Fibroblast of pulmonary artery (primary cell): ENCODE measurements at regions not wholly inside any gene's neighbourhood (a gene's known extent, or its start where the extent isn't known, plus 50 kb on each side); places are given as distances from the start of the nearest gene placed in this dataset.
"Not testable (repeated sequence)": the region's sequence is repeated elsewhere in the genome, so short reads cannot be mapped to it uniquely, and the experiment has no call there.

Experiments used
- DNase-seq: peaks from one replicate; pipeline ENCODE4 v3.0.0-alpha.2; 2010; ENCODE audit warnings: low read depth
- H3K4me3 ChIP-seq: replicated peaks from 2 replicates; pipeline ENCODE4 v1.5.1; 2011; ENCODE audit warnings: low read depth, mild to moderate bottlenecking, control low read depth, low read length, moderate library complexity
- CTCF ChIP-seq: IDR thresholded peaks from 2 replicates; pipeline ENCODE4 v1.5.1; 2011; ENCODE audit warnings: mild to moderate bottlenecking, control low read depth, low read length, inconsistent platforms; ENCODE audit errors: missing control alignments

- no peak for TF ChIP-seq CTCF
- no peak for DNase-seq
Measured at GRCh38 chr6:11934638-11935037, 77.5 kb upstream of the HIVEP1 start.

GRCh38 chr6:11932892-11933291, 79.2 kb upstream of the HIVEP1 start:
- not testable (repeated sequence) for H3K4me3 ChIP-seq, DNase-seq

More at GRCh38 chr6:11934638-11935037, 77.5 kb upstream of the HIVEP1 start:
- H3K4me3 ChIP-seq = no peak overlapping the region

- TF ChIP-seq CTCF = no peak
- DNase-seq = no peak
- no peak overlapping the region for H3K4me3 ChIP-seq
Measured at GRCh38 chr6:11931296-11932035, 80.6 kb upstream of the HIVEP1 start.

- not testable (repeated sequence) for DNase-seq, H3K4me3 ChIP-seq
Measured at GRCh38 chr6:11930834-11931233, 81.3 kb upstream of the HIVEP1 start.

GRCh38 chr6:11930240-11930639, 81.9 kb upstream of the HIVEP1 start:
- no peak overlapping the region for H3K4me3 ChIP-seq
- no peak for TF ChIP-seq CTCF
- no peak for DNase-seq

- no peak overlapping the region for H3K4me3 ChIP-seq
- TF ChIP-seq CTCF = no peak
- no peak for DNase-seq
Measured at GRCh38 chr6:11929241-11929835, 82.8 kb upstream of the HIVEP1 start.

- no peak for TF ChIP-seq CTCF
- no peak for DNase-seq
- H3K4me3 ChIP-seq = no peak overlapping the region
Measured at GRCh38 chr6:11926594-11927407, 85.3 kb upstream of the HIVEP1 start.
